Occipital lobe (tissue), 1 donor: ENCODE measurements at regions not wholly inside any gene's neighbourhood (a gene's known extent, or its start where the extent isn't known, plus 50 kb on each side); places are given as distances from the start of the nearest gene placed in this dataset.

Source experiments
- DNase-seq: peaks from one replicate; lab custom pipeline; 2025; lab: John Stamatoyannopoulos, UW

GRCh38 chr5:160508780-160509361, 87.2 kb downstream of the PTTG1 start:
- peak; percentile 41 for DNase-seq

- DNase-seq: no peak
Measured at GRCh38 chr5:160511280-160511929, 89.8 kb downstream of the PTTG1 start.
